Osteocyte (in vitro differentiated cells): ENCODE measurements at regions not wholly inside any gene's neighbourhood (a gene's known extent, or its start where the extent isn't known, plus 50 kb on each side); places are given as distances from the start of the nearest gene placed in this dataset.

Experiments used
- DNase-seq: peaks from one replicate; pipeline ENCODE4 v3.0.0; 2021; ENCODE audit warnings: mixed read lengths; ENCODE audit not compliant: unreplicated experiment; ENCODE audit errors: extremely low spot score
- H3K27ac Mint-ChIP-seq: one replicate; pipeline ENCODE4 v1.8.0; 2021; ENCODE audit warnings: mild to moderate bottlenecking, mixed read lengths; ENCODE audit not compliant: unreplicated experiment
- H3K27me3 Mint-ChIP-seq: one replicate; pipeline ENCODE4 v1.8.0; 2021; ENCODE audit warnings: mixed read lengths; ENCODE audit not compliant: unreplicated experiment
- H3K36me3 Mint-ChIP-seq: one replicate; pipeline ENCODE4 v1.8.0; 2021; ENCODE audit warnings: mixed read lengths; ENCODE audit not compliant: unreplicated experiment
- H3K4me1 Mint-ChIP-seq: one replicate; pipeline ENCODE4 v1.8.0; 2021; ENCODE audit warnings: mixed read lengths; ENCODE audit not compliant: unreplicated experiment
- H3K4me3 Mint-ChIP-seq: one replicate; pipeline ENCODE4 v1.8.0; 2021; ENCODE audit warnings: mild to moderate bottlenecking, moderate library complexity, mixed read lengths; ENCODE audit not compliant: unreplicated experiment
- H3K9me3 Mint-ChIP-seq: one replicate; pipeline ENCODE4 v1.8.0; 2021; ENCODE audit warnings: mixed read lengths; ENCODE audit not compliant: unreplicated experiment
- CTCF ChIP-seq: fragments of 200-600 bp; sonication (generic); IDR thresholded peaks from 2 replicates; pipeline ENCODE4 v1.5.0; 2021; ENCODE audit warnings: antibody characterized with exemption, mild to moderate bottlenecking, moderate library complexity

GRCh38 chrX:140343226-140343868 lies 161.5 kb downstream of the SOX3 start:
- Mint-ChIP-seq H3K9me3 (peaks cover 16% of the 10 kb centered on the region), H3K27ac (no peak overlapping the region), H3K4me3 (no peak overlapping the region), H3K4me1 (no peaks in the 10 kb centered on the region), H3K36me3 (no peaks in the 10 kb centered on the region), H3K27me3 (no peaks in the 10 kb centered on the region)
- no peak for DNase-seq
- no peak for TF ChIP-seq CTCF

GRCh38 chrX:140342410-140342809 lies 162.5 kb downstream of the SOX3 start:
- Mint-ChIP-seq H3K4me3 (no peak overlapping the region), H3K27me3 (no peaks in the 10 kb centered on the region), H3K4me1 (no peaks in the 10 kb centered on the region), H3K27ac (no peak overlapping the region), H3K9me3 (peaks cover 16% of the 10 kb centered on the region), H3K36me3 (no peaks in the 10 kb centered on the region)
- DNase-seq: no peak
- TF ChIP-seq CTCF: no peak

GRCh38 chrX:140337263-140337662 lies 167.6 kb downstream of the SOX3 start:
- Mint-ChIP-seq H3K9me3 (peaks cover 22% of the 10 kb centered on the region), H3K27me3 (no peaks in the 10 kb centered on the region), H3K4me3 (no peak overlapping the region), H3K27ac (no peak overlapping the region), H3K36me3 (no peaks in the 10 kb centered on the region), H3K4me1 (no peaks in the 10 kb centered on the region)
- TF ChIP-seq CTCF: no peak
- DNase-seq: no peak

GRCh38 chrX:140318296-140318695 lies 186.6 kb downstream of the SOX3 start:
- no peak for DNase-seq
- TF ChIP-seq CTCF: no peak
- no peaks in the 10 kb centered on the region for H3K36me3 Mint-ChIP-seq
- H3K27me3 Mint-ChIP-seq: no peaks in the 10 kb centered on the region
- H3K4me3 Mint-ChIP-seq: no peak overlapping the region
- H3K9me3 Mint-ChIP-seq: peaks cover 24% of the 10 kb centered on the region
- no peak overlapping the region for H3K27ac Mint-ChIP-seq
- H3K4me1 Mint-ChIP-seq: no peaks in the 10 kb centered on the region

GRCh38 chrX:140317462-140317861 lies 187.4 kb downstream of the SOX3 start:
- TF ChIP-seq CTCF: no peak
- Mint-ChIP-seq H3K4me3 (no peak overlapping the region), H3K4me1 (no peaks in the 10 kb centered on the region), H3K9me3 (peaks cover 30% of the 10 kb centered on the region), H3K27me3 (no peaks in the 10 kb centered on the region), H3K36me3 (no peaks in the 10 kb centered on the region), H3K27ac (no peak overlapping the region)
- no peak for DNase-seq
